Left lobe of liver (tissue), 2 donors: ENCODE measurements at regions not wholly inside any gene's neighbourhood (a gene's known extent, or its start where the extent isn't known, plus 50 kb on each side); places are given as distances from the start of the nearest gene placed in this dataset.
"Not testable (repeated sequence)": the region's sequence is repeated elsewhere in the genome, so short reads cannot be mapped to it uniquely, and the experiment has no call there.

Experiments
- ATAC-seq: fragments of 200-7000 bp; cut with Tn5 transposase; one replicate; pipeline ENCODE4 v1.9.1; 2020; ENCODE audit warnings: mild to moderate bottlenecking, moderate library complexity
- DNase-seq: peaks from one replicate; pipeline ENCODE4 v3.0.0-alpha.2; 2020; ENCODE audit warnings: low spot score
- donor health status: DM: no; HTN: no; CAD: no; lungs with moderate emphysema.
- donor health status: DM: no; HTN: yes; CAD: no.

DNA sequence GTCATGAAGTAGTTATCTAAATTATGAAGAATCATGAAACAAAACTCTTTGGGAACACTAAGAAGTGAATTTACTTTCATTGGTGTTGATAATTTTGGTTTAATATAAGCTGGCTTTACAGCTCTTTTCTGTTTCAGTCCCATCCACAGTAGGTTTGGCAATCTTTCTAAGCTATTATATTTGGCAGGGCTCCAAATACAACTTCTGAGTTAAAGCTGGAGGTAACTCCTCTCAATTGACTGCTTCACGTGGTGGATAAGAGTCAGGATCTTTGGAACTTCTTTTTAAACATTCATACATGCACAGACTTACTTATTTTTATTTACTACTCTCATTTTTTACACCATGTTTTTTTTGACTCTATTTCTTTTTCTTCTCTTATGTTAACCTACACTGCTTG lies 106.5 kb upstream of the EPHA3 start:
- no peak for DNase-seq

DNA sequence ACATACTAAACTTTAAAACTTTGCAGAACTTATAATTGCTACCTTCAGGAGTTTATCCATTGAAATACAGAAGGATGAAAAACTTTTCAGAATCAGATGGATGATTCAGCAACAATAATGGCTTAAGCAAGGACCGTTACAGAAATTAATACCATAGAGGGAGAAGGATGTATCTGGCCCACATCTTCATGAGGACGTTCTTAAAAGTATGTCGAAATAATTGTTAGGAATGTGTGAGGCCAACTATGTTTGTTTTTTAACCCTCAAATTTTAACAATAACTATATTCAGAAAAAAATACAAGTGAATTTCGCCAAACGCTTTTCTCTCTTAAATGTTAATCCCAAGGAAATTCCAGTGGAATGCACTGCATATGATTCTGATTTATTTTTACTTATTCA lies 105.2 kb upstream of the EPHA3 start:
- no peak for ATAC-seq
- no peak for DNase-seq

More for the DNA sequence above, 106.5 kb upstream of the EPHA3 start:
- no peak for ATAC-seq

DNA sequence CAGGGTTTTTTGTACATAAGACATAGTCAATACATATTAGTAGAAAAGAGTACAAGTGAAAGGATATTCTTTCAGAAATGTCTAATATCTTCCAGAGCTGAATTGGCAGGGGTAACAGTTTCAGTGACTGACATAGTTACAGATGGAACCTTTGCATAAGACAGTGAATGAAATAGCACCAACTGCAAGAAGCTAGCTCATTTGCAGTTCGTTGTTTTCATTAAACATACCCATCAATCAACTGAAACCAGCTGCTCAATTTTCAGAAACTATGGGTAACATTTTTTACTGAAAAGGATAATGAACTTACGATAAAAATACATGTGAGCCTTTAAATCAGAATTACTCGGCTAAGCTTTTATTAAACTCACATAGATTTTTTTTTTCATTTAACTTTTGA lies 93.9 kb upstream of the EPHA3 start:
- no peak for DNase-seq

DNA sequence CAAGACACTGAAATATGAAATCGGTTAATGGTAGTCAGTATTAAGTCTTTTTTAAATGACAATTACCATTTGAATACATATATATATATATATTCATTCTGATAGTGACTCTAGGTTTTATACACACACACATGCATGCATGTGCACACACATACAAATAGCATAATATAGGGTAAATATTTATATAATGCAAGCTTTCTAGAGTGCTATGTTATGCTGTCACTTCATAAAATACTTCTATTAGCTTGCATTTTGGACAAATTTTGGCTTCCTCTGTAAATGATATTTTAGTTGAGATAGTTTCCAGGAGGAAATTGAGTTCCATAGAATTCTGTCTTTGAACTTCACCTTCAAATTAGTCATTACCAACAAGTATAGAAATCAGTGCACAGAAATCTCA lies 89.9 kb upstream of the EPHA3 start:
- no peak for DNase-seq

More for the DNA sequence above, 93.9 kb upstream of the EPHA3 start:
- ATAC-seq: no peak

DNA sequence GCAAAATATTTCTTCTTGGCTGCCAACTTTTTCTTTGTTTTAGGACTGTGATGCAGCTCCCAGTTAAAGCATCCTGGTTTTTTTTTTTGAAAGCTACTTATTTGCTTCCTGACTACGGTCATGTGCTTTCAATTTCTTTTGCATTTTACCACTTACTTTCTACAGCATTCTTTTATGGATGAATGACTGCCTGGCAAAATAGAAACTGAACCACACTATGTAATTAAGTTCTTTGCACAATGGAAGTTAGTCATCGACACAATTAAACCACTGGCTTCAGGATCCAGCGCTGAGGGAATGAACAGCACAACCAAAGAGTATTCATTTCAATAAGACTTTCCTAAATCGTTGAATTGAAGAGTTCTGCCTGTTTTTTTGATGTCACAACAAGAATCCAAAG lies 82.2 kb upstream of the EPHA3 start:
- DNase-seq: no peak
- no peak for ATAC-seq

More for the DNA sequence above, 89.9 kb upstream of the EPHA3 start:
- ATAC-seq: no peak

DNA sequence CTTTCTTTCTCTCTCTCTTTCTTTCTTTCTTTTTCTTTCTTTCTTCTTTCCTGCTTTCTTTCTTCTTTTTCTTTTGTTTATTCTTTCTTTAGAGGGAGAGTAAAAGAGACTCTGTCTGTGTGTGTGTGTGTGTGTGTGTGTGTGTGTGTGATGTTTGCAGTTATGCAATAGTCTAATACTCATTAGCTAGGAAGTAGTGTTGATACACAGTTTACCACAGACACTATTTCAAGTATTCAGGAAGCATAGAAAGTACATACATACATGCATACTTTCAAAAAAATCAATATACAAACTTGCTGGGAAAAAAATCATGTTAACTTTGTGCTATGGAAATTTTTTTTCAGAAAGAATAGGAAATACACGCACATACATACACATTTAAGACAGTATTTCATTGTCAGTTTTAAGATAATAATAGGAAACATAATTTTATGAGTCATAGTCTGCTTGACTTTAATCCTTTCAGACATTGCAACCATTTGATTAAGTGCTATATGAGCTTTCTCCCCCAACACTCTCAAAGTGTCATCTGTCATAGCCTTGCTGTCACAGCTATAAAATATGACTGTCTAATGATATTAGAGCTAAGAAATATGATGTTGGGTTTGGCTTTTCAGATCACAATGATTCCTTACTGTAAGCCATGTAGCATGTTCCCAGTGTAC lies 74.9 kb upstream of the EPHA3 start:
- no peak for ATAC-seq
- no peak for DNase-seq

DNA sequence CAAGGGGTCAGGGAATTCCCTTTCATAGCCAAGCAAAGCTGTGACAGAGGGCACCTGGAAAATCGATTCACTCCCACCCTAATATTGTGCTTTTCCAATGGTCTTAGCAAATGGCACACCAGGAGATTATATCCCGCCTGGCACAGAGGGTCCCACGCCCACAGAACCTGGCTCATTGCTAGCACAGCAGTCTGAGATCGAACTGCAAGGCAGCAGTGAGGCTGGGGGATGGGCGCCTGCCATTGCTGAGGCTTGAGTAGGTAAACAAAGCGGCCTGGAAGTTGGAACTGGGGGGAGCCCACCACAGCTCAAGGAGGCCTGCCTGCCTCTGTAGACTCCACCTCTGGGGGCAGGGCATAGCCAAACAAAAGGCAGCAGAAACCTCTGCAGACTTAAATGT lies 72.7 kb upstream of the EPHA3 start:
- not testable (repeated sequence) for ATAC-seq, DNase-seq

DNA sequence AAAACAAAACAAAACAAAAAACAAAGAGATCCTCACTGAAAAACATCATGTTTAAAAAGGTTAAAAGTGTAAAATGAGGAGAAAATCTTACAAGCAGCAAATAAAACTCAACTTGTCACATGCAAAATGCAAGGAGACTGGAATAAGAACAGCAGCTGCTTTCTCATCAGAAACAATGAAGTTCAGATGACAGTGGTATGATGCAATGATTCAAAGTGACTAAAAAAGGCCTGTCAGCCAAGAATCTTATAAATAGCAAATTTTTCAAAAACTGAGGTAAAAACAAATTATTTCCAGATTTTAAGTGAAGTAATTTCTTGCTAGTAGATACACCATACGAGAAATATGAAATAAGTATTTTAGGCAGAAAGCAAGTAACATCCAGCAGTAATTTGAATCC lies 68.6 kb upstream of the EPHA3 start:
- ATAC-seq (no peak), DNase-seq (no peak)

DNA sequence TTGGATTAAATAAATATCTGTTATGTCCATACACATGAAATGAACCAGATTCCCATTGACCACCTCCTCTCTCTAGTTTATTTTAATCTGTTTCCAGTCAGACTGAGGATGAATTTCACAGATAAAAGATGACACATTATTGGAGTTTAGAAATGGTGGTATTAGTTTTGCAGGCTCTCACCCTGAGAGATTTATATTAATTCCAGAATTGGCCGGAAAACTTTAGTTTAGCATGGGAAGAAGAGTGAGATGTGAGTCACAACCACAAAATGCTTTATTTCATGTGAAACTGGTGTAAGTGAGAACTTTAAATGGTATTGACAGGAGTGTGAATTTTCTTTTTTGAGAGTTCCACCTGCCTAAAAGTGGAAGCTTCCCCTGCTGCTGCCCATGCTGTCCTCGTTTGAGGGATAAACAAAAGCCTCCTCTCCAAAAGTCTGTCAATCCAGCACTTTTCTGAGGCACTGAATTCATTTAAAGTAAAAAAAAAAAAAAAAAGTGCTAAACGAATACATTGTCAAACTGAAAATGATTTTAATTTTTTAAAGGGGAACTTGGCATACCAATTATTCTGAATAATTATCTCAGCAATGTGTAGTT lies 65.1 kb upstream of the EPHA3 start:
- DNase-seq (no peak), ATAC-seq (no peak)

DNA sequence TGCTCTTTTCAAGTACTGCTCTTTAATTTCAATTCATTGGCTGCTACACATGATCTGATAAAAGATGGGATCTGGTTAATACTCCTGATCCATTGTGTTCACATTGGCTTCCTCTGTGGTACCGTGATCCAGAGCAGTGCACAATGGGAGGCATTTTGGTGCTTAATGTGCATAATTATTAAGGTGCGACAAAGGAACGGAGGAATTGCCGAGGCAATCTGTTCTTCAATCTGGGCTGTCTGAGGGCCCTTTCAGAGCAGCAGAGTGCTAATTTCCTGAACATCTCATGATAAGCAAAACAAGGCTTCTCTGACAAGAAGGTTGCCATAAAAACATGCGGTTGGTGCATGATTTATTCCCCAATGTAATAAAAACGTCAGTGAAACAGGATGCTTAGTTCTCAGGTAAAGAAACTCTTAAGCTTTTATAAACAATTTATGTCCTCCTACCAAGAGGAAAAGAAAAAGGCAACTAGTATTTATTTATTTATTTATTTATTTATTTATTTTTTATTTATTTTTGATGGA lies 64.0 kb upstream of the EPHA3 start:
- DNase-seq: no peak

DNA sequence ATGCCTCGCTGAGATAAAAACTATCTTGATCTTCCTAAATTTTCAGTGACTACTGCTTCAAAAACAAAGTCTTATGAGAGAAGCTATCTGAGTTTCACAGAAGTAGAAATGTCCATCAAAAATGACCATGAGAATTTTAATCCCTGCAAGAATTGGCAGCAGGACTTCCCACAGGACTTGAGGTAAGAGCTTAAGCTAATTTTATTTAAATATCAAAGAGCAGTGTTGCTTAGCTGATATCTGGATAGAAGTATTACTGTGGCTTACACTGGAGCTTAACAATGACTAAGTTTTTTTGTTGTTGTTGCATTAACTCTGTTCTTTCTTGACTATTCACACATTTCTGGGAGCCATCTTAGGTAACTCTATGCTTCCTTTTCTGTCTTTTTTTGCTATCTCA lies 60.8 kb upstream of the EPHA3 start:
- no peak for ATAC-seq
- DNase-seq: no peak

More for the DNA sequence above, 64.0 kb upstream of the EPHA3 start:
- no peak for ATAC-seq

DNA sequence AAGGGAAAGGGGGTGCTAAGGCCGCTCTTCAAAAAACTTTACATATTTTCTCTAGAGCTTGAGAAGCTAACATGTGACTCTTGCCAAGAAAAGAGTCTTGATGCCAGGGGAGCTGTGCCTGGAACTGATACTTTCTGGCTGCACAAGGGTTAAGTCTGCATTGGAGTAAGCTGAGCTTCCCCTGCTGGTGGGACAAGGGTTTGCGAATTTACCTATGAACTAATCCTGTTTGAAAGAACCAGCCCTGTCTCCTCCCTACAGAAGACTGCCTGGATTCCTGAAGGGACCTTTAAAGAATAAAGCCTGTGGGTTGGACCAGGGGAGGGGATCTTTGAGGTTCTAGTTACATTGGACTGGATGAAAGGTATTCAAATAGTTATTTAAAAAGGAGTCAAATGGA lies 58.3 kb upstream of the EPHA3 start:
- DNase-seq (no peak), ATAC-seq (no peak)

DNA sequence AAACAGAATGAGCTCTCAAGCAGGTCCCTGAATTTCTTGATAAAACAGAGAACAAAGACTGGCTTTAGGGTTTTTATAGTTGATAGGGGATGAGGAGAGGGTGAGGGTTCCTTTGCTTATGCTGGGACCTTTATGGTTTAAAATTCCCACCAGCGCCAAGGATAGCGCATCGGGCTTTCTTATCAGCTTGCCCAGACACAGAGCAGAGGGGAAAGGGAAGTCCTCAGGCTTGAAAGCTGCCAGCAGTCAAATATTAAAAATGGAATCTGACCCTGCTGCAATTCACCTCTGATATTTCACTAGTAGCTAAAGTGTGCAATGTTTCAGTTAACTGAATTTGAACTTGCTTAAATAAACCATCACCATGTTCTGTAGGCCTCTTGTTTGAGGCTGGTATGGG lies 55.0 kb upstream of the EPHA3 start:
- DNase-seq (no peak), ATAC-seq (no peak)

DNA sequence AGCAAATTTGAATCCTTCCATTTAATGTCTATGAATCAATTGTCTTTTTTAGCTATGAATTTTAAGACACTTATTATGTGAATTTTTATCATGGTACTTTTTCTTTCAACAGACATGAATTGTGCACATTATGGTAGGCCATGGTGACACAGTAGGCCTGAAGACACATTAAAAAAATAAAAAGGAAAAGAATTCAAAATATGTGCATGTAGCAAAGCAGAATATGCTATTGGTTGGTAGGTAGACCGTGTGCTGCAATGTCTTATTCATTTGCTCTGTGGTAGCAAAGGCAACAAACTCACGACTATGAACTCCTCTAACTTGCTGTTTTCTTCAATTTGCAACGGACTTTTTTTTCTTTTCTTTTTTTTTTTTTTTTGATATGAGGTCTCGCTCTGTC lies 50.0 kb upstream of the EPHA3 start:
- no peak for ATAC-seq
- DNase-seq: no peak
